ENCODE measurements at regions not wholly inside any gene's neighbourhood (a gene's known extent, or its start where the extent isn't known, plus 50 kb on each side); places are given as distances from the start of the nearest gene placed in this dataset.

DNA sequence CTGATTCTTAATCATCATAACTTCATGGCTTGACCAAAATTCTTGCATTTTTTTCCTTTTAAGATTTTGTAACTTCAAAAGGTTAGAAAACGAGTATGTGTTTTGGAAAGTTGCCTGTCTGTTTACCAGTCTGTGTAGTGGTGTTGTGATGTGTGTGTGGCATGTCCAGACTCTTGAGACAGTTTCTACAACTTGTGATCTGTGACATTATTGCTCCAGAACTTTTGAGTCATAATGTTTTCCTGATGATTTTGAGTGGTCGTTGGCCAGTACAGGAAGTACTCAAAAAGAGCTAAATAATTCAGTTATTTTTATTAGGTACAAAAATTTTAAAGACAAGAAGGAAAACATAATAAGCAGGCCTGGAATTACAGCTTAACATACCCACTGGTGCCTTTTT lies 229.0 kb upstream of the C2CD4B start:
- TF ChIP-seq, protein P1, sequence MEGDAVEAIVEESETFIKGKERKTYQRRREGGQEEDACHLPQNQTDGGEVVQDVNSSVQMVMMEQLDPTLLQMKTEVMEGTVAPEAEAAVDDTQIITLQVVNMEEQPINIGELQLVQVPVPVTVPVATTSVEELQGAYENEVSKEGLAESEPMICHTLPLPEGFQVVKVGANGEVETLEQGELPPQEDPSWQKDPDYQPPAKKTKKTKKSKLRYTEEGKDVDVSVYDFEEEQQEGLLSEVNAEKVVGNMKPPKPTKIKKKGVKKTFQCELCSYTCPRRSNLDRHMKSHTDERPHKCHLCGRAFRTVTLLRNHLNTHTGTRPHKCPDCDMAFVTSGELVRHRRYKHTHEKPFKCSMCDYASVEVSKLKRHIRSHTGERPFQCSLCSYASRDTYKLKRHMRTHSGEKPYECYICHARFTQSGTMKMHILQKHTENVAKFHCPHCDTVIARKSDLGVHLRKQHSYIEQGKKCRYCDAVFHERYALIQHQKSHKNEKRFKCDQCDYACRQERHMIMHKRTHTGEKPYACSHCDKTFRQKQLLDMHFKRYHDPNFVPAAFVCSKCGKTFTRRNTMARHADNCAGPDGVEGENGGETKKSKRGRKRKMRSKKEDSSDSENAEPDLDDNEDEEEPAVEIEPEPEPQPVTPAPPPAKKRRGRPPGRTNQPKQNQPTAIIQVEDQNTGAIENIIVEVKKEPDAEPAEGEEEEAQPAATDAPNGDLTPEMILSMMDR (IDR thresholded peaks at IDR 0.05 in 8 of 11, conservative IDR thresholded peaks at IDR 0.05 in 3 of 11): no peak
- no peak for TF ChIP-seq POLR2A (IDR thresholded peaks at IDR 0.05)
